H1 (cell line): ENCODE measurements at regions not wholly inside any gene's neighbourhood (a gene's known extent, or its start where the extent isn't known, plus 50 kb on each side); places are given as distances from the start of the nearest gene placed in this dataset.

Source experiments
- EP300 ChIP-seq, 2 experiments: IDR thresholded peaks; 1 replicate in 1 of 2; 2 replicates in 1 of 2; pipeline ENCODE4 v1.6.1; 2011 to 2012; ENCODE audit warnings: low read depth in 2 of 2, low read length in 2 of 2, mild to moderate bottlenecking in 2 of 2, borderline replicate concordance in 1 of 2, inconsistent platforms in 1 of 2, moderate library complexity in 1 of 2
- POLR2A ChIP-seq, 2 experiments: IDR thresholded peaks; 1 replicate in 1 of 2; 2 replicates in 1 of 2; pipeline ENCODE4 v1.6.1; 2011; ENCODE audit warnings: low read depth in 2 of 2, low read length in 2 of 2, mild to moderate bottlenecking in 2 of 2; ENCODE audit errors: control extremely low read depth in 1 of 2
- RAD21 ChIP-seq, 2 experiments: IDR thresholded peaks in 1 of 2; conservative IDR thresholded peaks in 1 of 2; 2 replicates each; pipeline ENCODE4 v1.6.1; 2011; ENCODE audit warnings: low read depth in 2 of 2, low read length in 2 of 2, improper control_type of control experiment in 1 of 2, inconsistent platforms in 1 of 2, mild to moderate bottlenecking in 1 of 2, moderate library complexity in 1 of 2
- SUZ12 ChIP-seq: fragments of 200-600 bp; sonication (generic); IDR thresholded peaks from 2 replicates; pipeline ENCODE4 v1.6.1; 2012; ENCODE audit warnings: mild to moderate bottlenecking, inconsistent platforms, low read length, moderate library complexity, mixed read lengths
- USF2 ChIP-seq: IDR thresholded peaks from 2 replicates; pipeline ENCODE4 v1.6.1; 2011; ENCODE audit warnings: low read length, improper control_type of control experiment

DNA sequence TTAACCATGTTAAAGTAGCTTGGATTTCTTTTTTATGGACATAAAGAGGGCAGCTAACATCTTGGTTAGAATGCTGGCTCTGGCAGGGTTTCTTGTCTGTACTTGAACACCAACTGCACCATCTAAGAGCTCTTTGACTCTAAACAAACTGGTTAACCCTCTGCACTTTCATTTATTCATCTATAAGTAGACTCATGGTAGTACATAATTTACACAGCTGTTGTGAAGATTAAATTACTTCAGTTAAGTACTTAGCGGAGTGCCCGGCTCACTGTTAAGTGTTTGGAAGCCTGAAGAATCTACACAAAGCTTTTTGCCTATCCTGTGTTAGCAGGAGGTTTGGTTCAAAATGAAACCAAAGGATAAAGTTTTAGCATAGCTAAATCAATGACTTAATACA is 846.2 kb upstream of the API5 start:
- no peak for TF ChIP-seq EP300 (IDR thresholded peaks at IDR 0.05; ENCODE audit: borderline replicate concordance in 1 of 2, low read depth in 2 of 2, low read length in 2 of 2)
- TF ChIP-seq USF2: no peak
- TF ChIP-seq POLR2A (IDR thresholded peaks at IDR 0.05; ENCODE audit: control extremely low read depth in 1 of 2, low read depth in 2 of 2, low read length in 2 of 2): no peak
- no peak for TF ChIP-seq RAD21 (IDR thresholded peaks at IDR 0.05 in 1 of 2, conservative IDR thresholded peaks at IDR 0.05 in 1 of 2; ENCODE audit: low read depth in 2 of 2, low read length in 2 of 2)
- TF ChIP-seq SUZ12: no peak
